Activated CD4-positive, alpha-beta T cell treated with anti-CD3 and anti-CD28 coated beads for 1 hour (primary cell): ENCODE measurements at regions not wholly inside any gene's neighbourhood (a gene's known extent, or its start where the extent isn't known, plus 50 kb on each side); places are given as distances from the start of the nearest gene placed in this dataset.
"Not testable (repeated sequence)": the region's sequence is repeated elsewhere in the genome, so short reads cannot be mapped to it uniquely, and the experiment has no call there.

Source experiments
- DNase-seq: peaks from one replicate; pipeline ENCODE4 v3.0.0-alpha.2; 2020

- DNase-seq, result no peak
Measured at GRCh38 chr22:22785316-22786065, 102.1 kb upstream of the IGLL5 start.

GRCh38 chr22:22786301-22787115, 101.1 kb upstream of the IGLL5 start:
- no peak for DNase-seq

DNA sequence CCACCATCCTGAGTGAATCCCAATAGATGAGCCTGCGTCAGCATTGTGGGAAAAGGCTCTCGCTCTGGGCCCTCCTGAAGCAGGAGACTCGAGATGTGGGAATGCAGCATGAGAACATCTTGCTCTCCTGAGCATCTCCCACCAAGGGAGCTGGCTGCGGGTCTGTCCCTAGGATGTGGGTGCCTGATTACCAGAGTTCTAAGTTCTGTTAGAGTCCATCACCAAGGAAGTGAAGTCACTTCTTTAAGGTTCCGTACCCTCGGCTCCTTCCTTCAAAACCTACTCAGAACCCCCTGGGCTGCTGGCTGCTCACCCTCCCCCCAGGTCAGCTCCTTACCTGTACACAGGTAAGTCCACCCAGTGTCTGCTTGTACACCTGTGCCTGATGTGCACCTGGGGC, 100.5 kb upstream of the IGLL5 start:
- no peak for DNase-seq

DNA sequence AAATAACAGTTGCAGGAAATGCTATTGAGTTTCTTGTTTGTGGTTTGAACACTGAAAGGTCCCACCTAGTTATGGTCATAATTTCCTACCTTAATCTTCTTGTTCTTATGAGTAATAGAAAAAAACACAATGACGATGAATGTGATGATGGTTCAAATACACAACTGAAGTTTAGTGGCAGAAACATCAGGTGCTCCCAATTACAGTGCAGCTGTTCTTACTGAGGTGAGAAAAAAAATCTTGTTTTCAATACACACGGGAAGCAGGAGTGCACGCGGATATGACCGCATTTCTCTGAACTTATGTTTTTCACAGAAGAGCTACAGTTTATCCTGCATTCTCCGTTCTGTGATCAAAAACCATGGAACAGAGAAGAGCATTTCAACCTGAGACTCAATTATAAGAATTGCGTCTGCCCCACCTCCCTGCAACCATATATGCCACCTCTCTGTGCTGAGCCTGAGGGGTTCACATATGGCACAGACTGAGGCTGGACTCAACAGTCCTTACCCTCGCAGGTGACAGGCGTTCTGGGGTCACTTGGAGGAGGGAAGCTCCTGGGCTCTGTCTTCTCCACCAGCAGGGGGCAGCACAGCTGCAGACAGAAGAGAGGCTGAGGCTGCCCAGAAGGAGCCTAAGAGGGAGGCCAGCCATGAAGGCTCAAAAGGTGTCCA, 99.7 kb upstream of the IGLL5 start:
- DNase-seq, result peak; percentile 53

- DNase-seq, result no peak
Measured at GRCh38 chr22:22788460-22789037, 99.1 kb upstream of the IGLL5 start.

DNA sequence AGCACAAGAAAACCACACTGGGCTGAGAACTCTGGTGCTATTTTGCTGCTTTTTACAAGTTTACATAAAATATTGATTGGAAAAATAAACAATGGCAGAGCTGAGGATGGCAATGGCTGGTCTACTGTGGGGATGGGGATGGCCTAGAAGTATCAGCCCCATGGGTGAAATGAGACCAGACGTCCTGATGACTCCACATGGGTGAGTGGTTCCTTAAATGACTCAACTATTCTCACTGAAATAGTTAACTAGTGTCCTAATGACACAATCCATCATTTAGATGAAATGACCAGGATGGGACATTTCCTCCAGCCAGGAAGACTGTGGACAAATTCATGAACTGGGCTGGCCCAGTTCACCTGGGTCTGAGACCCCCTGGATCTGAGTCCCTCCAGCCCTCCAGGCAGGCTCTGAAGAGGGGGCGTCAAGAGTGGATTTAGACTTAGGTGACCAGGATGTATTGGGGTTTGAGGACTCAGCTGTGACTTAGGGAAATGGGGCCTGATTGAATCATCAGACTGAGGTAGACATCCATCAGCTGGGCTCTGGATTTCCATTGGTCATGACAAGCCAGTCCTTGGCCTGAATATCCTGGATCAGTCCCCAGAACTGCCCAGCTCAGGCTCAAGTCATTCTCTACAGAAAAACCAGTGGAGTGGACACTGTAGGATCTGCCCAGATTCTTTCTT, 98.2 kb upstream of the IGLL5 start:
- DNase-seq, result no peak

DNA sequence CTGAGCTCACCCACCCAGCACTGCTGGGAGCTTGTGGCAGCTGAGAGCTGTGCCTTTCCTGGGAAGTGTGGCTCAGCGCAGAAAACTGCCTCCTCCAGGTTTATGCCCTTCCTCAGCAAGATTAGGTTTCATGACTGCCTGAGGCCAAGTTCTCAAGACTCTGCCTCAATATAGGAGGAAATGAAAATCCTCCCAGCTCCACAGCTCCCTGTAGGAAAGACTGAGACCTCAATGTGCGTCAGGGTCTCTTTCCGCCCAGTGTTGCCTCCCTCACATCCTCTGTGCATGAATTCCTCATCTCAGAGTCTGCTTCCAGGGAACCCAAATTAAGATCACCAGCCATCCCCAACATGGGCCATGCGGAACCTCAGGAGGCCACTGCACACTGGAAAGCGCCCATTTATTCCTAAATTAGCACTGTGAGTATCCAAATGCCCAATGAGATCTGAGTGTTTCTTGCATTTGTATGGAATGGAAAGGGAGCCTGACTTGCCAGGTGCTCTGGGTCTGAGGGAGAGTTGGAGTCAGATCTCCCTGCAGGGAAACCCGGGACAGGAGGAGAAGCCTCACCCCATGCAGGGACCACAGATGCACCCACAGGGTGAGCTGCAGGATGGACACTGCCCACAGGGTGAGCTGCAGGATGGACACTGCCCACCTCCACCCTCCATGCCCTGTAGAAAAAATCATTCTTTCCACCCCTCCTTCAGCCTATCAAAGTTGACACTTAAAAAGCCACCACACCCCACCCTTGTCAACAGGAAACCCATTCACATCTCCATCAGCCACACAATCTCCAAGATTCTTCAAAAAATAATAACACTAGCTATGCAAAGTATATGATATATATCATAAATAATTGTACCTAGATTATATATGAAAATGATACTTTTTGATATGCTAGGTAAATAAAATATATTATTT, 97.4 kb upstream of the IGLL5 start:
- DNase-seq, result no peak

DNA sequence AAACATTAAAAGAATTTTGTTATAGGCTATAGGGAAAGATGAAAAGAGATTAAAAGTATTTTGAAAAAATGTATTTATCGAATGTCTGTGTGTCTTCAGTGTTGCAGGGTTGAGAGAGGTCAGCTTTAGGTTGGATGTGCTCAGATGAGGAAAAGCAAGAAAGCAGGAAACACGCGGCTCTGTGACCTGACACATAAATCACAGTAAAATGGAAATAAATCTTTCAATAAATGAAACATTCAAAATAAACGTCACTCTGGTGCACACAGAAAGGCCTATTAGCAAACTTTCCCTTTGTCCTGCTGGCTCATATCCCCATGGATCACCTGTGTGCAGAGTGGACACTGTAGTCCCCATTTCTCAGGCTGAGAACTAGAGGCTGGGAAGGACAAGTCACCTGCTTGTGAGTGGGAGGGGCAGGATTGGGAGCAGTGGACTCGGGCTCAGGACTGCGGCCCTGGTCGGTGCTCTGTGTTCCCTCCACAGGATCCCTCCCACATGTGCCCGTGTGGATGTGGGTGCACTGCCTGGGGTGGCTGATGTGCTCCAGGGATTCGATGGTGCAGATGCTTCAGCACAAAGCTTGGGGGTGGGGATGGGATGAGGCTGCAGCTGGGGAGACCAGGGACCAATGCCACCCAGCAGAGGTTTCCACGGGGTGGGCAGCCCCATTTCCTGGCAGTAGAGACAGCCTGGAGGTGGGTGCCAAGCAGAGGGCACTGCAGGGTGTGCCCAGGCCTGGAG, 96.0 kb upstream of the IGLL5 start:
- DNase-seq, result no peak

DNA sequence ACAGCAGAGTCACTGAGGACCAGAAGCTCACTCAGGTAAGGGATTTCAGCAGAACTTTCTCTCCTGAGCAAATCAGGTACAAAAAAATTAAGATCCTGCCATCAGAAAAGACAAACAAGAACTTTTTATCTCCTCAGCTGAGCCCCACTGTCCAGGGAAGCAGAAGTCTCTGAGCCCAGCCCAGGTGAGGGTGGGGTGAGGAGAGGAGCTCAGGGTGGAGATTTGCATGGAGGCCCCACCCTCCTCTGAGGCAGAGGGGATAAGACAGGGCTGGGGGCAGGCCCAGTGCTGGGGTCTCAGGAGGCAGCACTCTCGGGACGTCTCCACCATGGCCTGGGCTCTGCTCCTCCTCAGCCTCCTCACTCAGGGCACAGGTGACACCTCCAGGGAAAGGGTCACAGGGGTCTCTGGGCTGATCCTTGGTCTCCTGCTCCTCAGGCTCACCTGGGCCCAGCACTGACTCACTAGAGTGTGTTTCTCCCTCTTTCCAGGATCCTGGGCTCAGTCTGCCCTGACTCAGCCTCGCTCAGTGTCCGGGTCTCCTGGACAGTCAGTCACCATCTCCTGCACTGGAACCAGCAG, 95.3 kb upstream of the IGLL5 start:
- DNase-seq, result not testable (repeated sequence)

GRCh38 chr22:22795639-22796038, 92.0 kb upstream of the IGLL5 start:
- DNase-seq, result not testable (repeated sequence)

- no peak for DNase-seq
Measured at GRCh38 chr22:22796724-22797123, 90.9 kb upstream of the IGLL5 start.

- DNase-seq, result no peak
Measured at GRCh38 chr22:22798232-22798616, 89.4 kb upstream of the IGLL5 start.

DNA sequence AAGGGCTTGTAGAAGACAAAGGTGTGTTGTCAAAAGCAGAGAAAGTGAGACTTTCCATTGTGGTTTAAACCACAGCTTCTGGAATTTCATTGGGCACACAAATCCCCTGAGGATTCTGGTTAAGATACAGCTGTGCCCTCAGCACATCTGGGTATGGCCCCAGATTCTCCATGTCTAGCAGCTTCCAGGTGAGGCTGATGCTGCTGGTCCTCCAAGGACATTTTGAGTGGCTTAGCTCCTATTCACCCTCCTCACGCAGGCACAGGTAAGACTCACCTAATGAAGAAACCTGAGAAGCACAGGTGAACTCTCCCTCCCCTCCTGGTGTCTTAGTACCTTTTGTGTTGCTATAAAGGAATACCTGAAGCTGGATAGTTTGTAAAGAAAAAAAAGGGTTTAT, 88.9 kb upstream of the IGLL5 start:
- DNase-seq, result no peak

DNA sequence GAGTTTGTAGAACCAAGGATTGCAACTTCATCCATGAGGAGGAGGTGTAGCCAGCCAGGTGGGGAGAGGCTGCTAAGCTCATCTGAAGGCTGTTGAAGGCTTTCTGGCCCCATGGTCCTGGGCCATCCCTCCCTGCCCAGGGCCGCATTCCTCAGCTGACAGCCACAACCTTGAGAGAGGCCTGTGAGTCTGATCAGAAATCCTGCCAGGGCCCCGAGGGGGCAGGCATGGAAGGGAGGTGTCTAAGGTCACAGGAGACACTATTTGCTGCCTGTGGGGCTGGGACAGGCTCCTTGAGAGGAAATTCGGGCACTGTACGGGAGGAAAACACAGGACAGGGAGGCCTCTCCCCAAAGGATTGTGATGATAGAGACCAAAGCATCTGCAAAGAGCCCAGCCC, 88.1 kb upstream of the IGLL5 start:
- DNase-seq, result no peak

- DNase-seq, result no peak
Measured at GRCh38 chr22:22800716-22801115, 86.9 kb upstream of the IGLL5 start.

GRCh38 chr22:22802339-22802970, 85.2 kb upstream of the IGLL5 start:
- no peak for DNase-seq

DNA sequence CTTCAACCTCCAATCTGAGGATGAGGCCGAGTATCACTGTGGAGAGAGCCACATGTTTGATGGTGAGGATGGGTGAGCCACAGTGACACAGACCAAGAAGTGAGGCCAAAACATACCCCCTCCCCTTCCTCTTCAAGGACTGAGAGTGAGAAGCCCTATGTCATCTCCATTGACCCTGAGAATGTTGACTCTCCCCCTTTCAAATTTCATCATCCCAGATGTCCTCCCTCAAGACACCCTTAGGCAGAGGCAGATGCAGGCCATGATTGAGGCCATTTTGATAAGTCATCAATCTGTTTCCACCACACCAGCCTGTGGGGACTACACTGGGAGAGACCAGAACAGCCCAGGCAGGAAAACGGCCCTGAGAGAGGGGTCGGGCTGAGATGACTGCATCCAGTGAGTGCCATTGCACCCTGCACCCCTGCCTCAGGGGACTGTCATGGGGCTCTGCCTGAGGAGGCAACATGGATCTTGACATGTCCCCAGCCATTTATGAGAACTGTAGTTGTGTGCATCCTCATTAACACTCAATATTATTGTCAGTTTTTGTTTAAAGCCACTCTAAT, 84.2 kb upstream of the IGLL5 start:
- DNase-seq, result no peak

DNA sequence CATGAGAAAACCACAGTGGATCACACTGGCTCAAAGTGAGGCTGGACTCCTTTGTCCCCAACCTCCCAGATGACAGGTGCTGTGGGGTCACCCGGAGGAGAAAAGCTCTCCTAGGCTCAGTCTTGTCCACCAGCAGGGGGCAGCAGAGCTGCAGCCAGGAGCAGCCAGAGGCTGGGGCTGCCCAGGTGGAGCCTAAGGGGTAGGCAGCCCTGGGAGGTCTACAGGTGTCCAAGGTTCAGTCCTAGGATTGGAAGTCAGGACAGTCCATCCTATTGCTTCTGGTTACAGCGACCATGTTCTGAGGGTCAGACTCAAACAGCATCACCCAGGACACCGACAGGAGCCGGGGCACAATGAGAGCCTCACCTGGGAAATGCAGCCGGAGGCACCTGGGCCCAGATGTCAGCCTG, 77.6 kb upstream of the IGLL5 start:
- peak; percentile 50 for DNase-seq

DNA sequence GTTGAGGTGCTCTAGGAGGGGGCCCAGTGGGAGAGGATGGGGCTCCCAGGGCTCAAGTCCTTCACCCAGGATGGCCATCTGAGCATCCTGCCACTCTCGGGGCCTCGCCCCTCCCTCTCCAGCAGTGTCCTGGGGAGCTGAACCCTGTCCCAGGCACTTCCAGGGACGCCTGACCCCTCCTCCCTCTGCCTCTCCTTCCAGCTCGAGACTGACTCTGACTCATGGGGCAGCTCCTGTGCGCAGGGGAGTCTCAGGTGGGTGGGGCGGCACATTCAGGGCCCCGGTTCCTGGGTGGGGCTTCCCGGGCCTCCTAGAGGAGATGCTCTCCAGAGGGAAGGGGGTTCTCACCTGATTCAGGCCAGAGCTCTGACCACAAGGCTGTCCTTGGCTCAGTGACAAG, 77.1 kb upstream of the IGLL5 start:
- DNase-seq, result no peak
